NCI-H1930 (cell line): ENCODE measurements at regions not wholly inside any gene's neighbourhood (a gene's known extent, or its start where the extent isn't known, plus 50 kb on each side); places are given as distances from the start of the nearest gene placed in this dataset.
"Not testable (repeated sequence)": the region's sequence is repeated elsewhere in the genome, so short reads cannot be mapped to it uniquely, and the experiment has no call there.

Experiments used
- DNase-seq, 2 experiments: peaks; one replicate each; lab custom pipeline; 2025; lab: John Stamatoyannopoulos, UW

DNA sequence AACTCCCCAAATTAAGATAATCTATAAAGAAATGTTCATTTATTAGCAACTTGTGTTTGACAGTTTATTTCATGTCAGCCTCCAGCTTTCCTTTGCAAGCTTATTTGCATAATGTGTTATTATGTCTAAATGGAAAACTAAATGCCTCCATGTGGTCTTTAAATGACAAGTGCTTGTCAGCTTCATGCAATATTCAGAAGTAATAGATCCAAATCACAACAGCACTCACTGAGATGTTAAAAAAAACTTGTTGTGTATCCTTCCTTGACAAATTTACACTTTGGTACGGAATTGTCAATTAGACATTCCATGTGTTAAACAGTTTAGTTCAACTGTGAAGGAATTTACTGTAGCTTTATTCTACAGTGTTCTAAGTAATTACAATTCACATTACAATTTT, 124.4 kb upstream of the PTBP2 start:
- DNase-seq, result no peak

GRCh38 chr1:96598416-96599168, 123.0 kb upstream of the PTBP2 start:
- no peak for DNase-seq

GRCh38 chr1:96604620-96605019, 117.0 kb upstream of the PTBP2 start:
- not testable (repeated sequence) for DNase-seq

- DNase-seq, result not testable (repeated sequence)
These were observed 104.2 kb upstream of the PTBP2 start for GRCh38 chr1:96617375-96617774.

DNA sequence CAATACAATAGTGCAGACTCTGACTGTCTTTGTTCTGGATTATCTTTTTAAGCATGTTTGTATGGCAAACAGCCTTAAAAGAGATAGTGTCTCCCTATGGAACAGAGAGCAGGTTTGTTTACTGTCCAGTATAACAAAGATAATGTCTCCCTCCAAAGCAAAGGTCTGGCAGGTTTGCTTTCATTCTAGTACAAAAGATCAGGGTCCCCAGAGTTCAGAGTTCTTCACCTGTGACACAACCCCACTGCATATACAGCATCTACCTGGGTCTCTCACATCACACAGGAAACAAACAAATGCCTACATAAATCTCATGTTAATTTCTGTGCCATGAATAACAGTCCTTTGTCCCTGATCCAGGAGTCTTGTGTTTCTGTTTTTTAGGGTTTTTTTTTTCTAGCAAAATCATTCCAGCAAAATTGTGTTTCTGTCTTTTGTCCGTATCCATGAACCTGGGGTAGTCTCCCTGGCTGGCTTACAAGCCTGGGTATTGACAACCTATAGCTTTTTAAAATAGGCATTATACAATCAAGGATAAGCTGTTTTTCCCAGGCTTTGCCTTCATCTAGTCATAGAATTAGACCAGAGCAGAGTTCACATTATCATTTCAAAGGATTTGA, 89.4 kb upstream of the PTBP2 start:
- peak in 1 of 2 experiments; percentile 23 for DNase-seq

DNA sequence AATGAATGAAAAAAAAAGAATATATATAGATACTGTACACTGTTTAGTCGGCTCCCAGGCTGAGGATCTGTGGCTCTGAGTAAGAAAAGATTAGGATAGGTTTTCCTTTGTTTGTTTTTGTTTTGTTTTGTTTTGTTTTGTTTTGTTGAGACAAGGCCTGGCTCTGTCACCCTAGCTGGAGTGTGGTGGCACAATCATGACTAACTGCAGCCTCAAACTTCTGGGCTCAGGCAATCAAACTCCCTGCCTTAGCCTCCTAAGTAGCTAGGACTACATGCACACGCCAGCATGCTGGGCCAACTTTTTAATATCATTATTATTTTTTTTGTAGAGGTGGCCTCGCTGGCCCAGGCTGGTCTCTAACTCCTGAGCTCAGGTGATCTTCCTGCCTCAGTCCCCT, 87.9 kb upstream of the PTBP2 start:
- DNase-seq, result no peak

DNA sequence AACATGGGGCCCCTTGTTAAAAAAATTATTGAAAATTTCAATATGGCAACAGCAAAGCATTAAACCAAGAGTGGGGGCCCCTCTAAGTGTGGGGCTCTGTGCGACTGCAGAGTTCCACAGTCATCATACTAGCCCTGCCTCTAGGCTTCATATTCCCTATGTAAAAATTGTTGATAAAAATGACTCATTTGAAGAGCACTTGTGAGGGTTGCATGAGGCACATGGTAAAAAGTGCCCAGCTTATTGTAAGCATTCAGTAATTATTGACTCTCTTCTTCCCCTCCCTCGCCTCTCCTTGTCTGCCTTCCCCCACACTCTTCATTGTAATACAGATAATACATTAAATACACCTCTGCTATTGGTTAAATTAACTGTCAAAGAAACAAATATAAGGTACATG, 86.7 kb upstream of the PTBP2 start:
- no peak for DNase-seq

DNA sequence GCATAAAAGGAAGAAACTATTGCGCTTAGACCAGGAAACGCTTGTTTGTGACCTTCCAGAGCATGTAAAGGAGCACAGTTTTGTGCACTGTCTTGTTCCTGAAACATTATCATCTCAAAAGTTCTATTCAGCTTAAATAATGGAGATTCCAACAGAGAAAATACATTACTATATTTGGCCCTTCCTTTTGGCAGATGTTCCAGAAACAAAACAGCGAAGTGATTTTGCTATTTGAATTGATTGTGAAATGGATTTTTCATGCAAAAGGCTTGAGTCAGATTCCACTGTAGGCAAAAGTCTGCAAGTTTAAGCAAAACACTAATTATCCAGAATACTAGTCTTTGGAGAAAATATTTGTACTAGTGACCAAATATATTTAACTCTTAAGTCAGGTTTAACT, 80.3 kb upstream of the PTBP2 start:
- DNase-seq, result no peak

GRCh38 chr1:96643519-96643918, 78.1 kb upstream of the PTBP2 start:
- DNase-seq, result no peak

DNA sequence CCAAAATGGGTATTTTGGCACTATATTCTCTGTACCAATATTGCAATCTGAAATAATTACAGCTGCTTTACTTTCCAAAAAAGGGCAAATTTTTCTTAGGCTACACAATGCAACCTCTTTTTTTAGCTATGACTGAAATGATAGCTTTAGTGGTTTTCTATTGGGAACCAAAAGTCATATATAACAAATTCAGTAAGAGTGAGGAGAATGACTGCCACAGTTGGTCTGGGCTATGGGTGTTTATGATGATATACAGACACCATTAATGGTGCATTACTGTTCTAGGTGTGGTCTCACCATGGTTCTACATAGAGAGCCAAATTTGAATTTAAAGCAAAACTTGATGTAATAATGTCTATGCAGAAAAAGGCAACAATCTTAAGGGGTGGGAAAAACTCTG, 72.3 kb upstream of the PTBP2 start:
- DNase-seq, result no peak

GRCh38 chr1:96651517-96651916, 70.1 kb upstream of the PTBP2 start:
- no peak for DNase-seq

GRCh38 chr1:96660051-96660450, 61.5 kb upstream of the PTBP2 start:
- no peak for DNase-seq

- no peak for DNase-seq
These were observed 61.1 kb upstream of the PTBP2 start for GRCh38 chr1:96660503-96660902.
